ENCODE measurements at regions not wholly inside any gene's neighbourhood (a gene's known extent, or its start where the extent isn't known, plus 50 kb on each side); places are given as distances from the start of the nearest gene placed in this dataset.

DNA sequence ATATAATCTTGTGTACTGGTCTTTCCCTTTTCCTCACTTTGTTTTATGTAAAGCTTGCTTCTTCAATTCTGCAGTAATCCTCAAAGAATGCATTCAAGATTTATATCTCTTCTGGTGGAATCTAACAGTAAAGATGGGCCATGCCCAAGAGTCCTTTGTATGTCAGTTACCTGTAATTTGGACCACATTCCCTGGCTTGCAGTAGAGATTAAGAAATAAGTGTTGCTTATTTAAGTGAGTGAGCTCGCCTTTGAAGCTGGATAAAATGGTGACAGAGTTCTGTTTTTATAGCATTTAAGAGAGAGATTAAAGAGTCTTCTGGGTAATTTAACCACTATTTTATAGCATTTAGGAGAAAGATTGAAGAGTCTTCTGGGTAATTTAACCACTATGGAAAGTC lies 262.1 kb upstream of the ATP2B1 start:
- TF ChIP-seq, protein P1, sequence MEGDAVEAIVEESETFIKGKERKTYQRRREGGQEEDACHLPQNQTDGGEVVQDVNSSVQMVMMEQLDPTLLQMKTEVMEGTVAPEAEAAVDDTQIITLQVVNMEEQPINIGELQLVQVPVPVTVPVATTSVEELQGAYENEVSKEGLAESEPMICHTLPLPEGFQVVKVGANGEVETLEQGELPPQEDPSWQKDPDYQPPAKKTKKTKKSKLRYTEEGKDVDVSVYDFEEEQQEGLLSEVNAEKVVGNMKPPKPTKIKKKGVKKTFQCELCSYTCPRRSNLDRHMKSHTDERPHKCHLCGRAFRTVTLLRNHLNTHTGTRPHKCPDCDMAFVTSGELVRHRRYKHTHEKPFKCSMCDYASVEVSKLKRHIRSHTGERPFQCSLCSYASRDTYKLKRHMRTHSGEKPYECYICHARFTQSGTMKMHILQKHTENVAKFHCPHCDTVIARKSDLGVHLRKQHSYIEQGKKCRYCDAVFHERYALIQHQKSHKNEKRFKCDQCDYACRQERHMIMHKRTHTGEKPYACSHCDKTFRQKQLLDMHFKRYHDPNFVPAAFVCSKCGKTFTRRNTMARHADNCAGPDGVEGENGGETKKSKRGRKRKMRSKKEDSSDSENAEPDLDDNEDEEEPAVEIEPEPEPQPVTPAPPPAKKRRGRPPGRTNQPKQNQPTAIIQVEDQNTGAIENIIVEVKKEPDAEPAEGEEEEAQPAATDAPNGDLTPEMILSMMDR (IDR thresholded peaks at IDR 0.05), result no peak
- TF ChIP-seq POLR2A (IDR thresholded peaks at IDR 0.05) (no peak), POLR2AphosphoS5 (IDR thresholded peaks at IDR 0.05; ENCODE audit: insufficient read depth in 1 of 2, low read depth in 1 of 2) (no peak)

All from vagina (tissue), 2 donors.